ENCODE measurements at regions not wholly inside any gene's neighbourhood (a gene's known extent, or its start where the extent isn't known, plus 50 kb on each side); places are given as distances from the start of the nearest gene placed in this dataset.

- TF ChIP-seq CTCF (IDR thresholded peaks at IDR 0.05; ENCODE audit: borderline replicate concordance, extremely low read depth, low read length, poor library complexity, severe bottlenecking), result no peak
- TF ChIP-seq EZH2 (IDR thresholded peaks at IDR 0.05; ENCODE audit: borderline replicate concordance, low read depth, low read length, severe bottlenecking), result no peak
These were observed 89.2 kb upstream of the RAP2B start for GRCh38 chr3:153072856-153073255.
